ENCODE measurements at regions not wholly inside any gene's neighbourhood (a gene's known extent, or its start where the extent isn't known, plus 50 kb on each side); places are given as distances from the start of the nearest gene placed in this dataset.

DNA sequence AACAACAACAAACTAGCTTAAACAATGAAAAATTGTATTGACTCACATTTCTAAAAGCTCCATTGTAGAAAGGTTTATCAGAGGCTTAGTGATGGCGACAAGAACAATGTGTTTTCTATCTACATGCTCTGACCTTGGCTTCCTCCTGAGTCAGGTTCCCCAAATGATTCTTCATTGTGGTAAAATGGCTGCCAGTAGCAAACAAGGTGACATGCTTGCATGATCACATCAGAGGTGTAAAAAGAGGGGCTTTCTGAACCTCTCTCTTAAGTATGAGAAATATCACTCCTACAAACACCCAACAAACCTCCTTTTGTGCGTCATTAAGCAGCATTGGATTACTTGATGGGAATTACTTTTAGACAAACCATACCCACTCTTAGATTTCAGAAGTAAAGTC, 252.4 kb upstream of the SYT1 start:
- Histone ChIP-seq H3K9me3 (peaks cover 0 to 14% (median 2%) of the 10 kb centered on the region in 8 donors), H3K36me3 (no peaks in the 10 kb centered on the region), H3K4me1 (no peaks in the 10 kb centered on the region), H3K27me3 (replicated peaks in 1 of 7) (no peaks in the 10 kb centered on the region), H3K27ac (no peak overlapping the region), H3K4me3 (no peak overlapping the region)
- no peak for TF ChIP-seq POLR2AphosphoS5 (IDR thresholded peaks at IDR 0.05)
- TF ChIP-seq, protein P1, sequence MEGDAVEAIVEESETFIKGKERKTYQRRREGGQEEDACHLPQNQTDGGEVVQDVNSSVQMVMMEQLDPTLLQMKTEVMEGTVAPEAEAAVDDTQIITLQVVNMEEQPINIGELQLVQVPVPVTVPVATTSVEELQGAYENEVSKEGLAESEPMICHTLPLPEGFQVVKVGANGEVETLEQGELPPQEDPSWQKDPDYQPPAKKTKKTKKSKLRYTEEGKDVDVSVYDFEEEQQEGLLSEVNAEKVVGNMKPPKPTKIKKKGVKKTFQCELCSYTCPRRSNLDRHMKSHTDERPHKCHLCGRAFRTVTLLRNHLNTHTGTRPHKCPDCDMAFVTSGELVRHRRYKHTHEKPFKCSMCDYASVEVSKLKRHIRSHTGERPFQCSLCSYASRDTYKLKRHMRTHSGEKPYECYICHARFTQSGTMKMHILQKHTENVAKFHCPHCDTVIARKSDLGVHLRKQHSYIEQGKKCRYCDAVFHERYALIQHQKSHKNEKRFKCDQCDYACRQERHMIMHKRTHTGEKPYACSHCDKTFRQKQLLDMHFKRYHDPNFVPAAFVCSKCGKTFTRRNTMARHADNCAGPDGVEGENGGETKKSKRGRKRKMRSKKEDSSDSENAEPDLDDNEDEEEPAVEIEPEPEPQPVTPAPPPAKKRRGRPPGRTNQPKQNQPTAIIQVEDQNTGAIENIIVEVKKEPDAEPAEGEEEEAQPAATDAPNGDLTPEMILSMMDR (IDR thresholded peaks at IDR 0.05 in 8 of 11, conservative IDR thresholded peaks at IDR 0.05 in 3 of 11), result no peak
- TF ChIP-seq POLR2A (IDR thresholded peaks at IDR 0.05), result no peak
- WGBS, 5 donors, result 78 to 92% (median 86%) methylated on average over 2 of the region's 2 CpGs
- intact Hi-C loops (cut with DNase I; ENCODE audit: low total_unique reads), result no loop called here
- DNase-seq, result no peak

DNA sequence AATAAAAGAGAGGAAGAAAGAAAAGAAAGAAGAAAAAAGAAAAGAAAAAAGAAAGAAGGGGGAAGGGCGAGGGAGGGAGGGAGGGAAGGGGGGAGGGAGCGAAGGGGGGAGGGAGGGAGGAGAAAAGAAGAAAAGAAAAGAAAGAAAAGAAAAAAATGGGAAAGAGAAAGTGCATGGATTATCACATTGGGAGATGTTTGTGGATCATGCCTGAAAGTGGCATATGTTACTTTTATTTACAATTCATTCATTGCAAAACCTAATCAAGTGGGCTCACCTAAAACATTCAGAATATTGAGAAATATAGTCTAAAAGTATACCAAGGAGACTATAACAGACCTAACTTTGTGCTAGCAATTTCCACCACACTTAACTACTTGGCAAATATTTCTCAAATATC, 246.9 kb upstream of the SYT1 start:
- Histone ChIP-seq H3K4me1 (no peaks in the 10 kb centered on the region), H3K27me3 (replicated peaks in 1 of 7) (no peaks in the 10 kb centered on the region), H3K27ac (no peak overlapping the region), H3K4me3 (no peak overlapping the region), H3K36me3 (no peaks in the 10 kb centered on the region), H3K9me3 (peaks cover 0 to 6% (median 0%) of the 10 kb centered on the region in 8 donors)
- DNase-seq, result no peak
- TF ChIP-seq POLR2AphosphoS5 (IDR thresholded peaks at IDR 0.05) (no peak), POLR2A (IDR thresholded peaks at IDR 0.05) (no peak)
- TF ChIP-seq, protein P1 (IDR thresholded peaks at IDR 0.05 in 8 of 11, conservative IDR thresholded peaks at IDR 0.05 in 3 of 11), result no peak
- intact Hi-C loops (cut with DNase I; ENCODE audit: low total_unique reads), result no loop called here
- whole genome bisulfite sequencing, 5 donors, result 56 to 90% (median 71%) methylated on average over 2 of the region's 2 CpGs

DNA sequence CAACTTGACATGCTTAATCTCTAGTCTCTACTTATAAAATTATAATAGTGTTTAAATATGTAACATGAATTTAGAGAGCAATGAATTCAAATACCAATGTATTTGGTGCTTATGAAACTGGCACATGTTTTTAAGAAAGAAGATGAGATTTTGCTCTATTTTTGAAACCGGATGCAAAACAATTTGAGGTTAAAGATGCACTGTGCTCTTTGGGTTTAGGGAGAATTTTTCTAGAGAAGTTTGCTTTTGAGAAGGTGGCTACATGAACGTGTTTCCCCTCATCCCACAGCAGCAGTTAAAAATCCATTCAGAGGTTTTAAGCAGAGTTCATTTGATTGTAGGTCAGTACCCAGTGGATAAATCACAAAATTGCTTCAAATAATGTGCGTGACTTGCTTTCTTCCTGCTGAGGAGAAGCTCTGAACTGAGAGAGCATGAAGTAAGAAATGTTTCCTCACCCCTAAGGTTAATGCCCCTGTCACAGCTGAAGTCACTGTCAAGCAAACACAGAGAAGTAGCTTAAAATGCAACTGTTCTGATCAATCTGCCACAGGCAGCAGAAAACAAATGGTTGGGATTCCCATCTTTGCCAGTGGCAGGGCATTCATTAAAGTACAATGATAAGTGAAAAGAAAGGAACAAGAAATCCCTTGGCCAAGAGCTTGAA, 241.9 kb upstream of the SYT1 start:
- no peaks in the 10 kb centered on the region for H3K4me1 ChIP-seq
- intact Hi-C loops (cut with DNase I; ENCODE audit: low total_unique reads), result no loop called here
- no peak overlapping the region for H3K27ac ChIP-seq
- no peak for DNase-seq
- H3K27me3 ChIP-seq (replicated peaks in 1 of 7), result no peaks in the 10 kb centered on the region
- H3K36me3 ChIP-seq, result no peaks in the 10 kb centered on the region
- TF ChIP-seq, protein P1 (IDR thresholded peaks at IDR 0.05 in 8 of 11, conservative IDR thresholded peaks at IDR 0.05 in 3 of 11), result no peak
- no peak overlapping the region for H3K4me3 ChIP-seq
- H3K9me3 ChIP-seq, result peaks cover 0 to 6% (median 2%) of the 10 kb centered on the region in 8 donors
- WGBS, 5 donors, result 65 to 74% (median 66%) methylated on average over 3 of the region's 3 CpGs

DNA sequence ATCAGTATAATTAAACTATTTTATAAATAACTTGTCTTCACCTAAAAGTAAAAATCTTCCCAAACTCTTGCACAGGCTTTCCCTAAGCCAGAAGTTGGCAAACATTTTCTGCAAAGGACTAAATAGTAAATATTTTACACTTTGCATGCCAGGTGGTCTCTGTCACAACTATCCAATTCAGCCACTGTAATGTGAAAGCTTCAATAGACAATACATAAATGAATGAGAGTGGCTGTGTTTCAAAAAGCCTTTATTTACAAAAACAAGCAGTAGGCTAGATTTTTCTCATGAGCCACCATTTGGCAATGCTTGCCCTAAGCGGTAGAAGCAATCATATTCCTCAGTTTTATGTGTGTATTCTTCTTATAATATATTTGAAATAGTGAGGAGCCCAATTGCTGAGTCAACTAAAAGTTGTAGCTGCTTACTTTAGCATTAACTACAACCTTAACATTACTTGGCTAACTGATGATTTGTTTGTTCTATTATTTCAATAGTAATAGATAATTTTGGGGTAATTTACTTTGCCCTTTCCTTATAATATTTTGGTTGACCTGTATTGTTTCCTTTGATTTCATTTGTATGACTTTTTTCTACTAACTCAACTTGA, 236.0 kb upstream of the SYT1 start:
- H3K27me3 ChIP-seq (replicated peaks in 1 of 7), result no peaks in the 10 kb centered on the region
- no peaks in the 10 kb centered on the region for H3K4me1 ChIP-seq
- H3K36me3 ChIP-seq, result no peaks in the 10 kb centered on the region
- H3K4me3 ChIP-seq, result no peak overlapping the region
- no peak overlapping the region for H3K27ac ChIP-seq
- peaks cover 0 to 25% (median 7%) of the 10 kb centered on the region in 8 donors for H3K9me3 ChIP-seq
- intact Hi-C loops (cut with DNase I; ENCODE audit: low total_unique reads), result no loop called here
- 67 to 79% (median 72%) methylated on average over 1 of the region's 1 CpG for WGBS, 5 donors
- DNase-seq, result no peak
- TF ChIP-seq, protein P1 (IDR thresholded peaks at IDR 0.05 in 8 of 11, conservative IDR thresholded peaks at IDR 0.05 in 3 of 11), result no peak

All from spleen (tissue), 11 donors.